SK-N-SH treated with all-trans-retinoic acid at 6 μM for 48 hours (cell line): ENCODE measurements at regions not wholly inside any gene's neighbourhood (a gene's known extent, or its start where the extent isn't known, plus 50 kb on each side); places are given as distances from the start of the nearest gene placed in this dataset.

Experiments
- CSRNP3 ChIP-seq: fragments of 250-450 bp; sonication (Bioruptor Pico); IDR thresholded peaks from 2 replicates; pipeline ENCODE4 v1.5.1; 2021; ENCODE audit warnings: mild to moderate bottlenecking, moderate library complexity
- GLIS3 ChIP-seq: fragments of 250-450 bp; sonication (Bioruptor Pico); IDR thresholded peaks from 2 replicates; pipeline ENCODE4 v1.5.0; 2020; ENCODE audit warnings: mild to moderate bottlenecking, moderate library complexity
- ISL1 ChIP-seq: fragments of 250-450 bp; sonication (Bioruptor Pico); IDR thresholded peaks from 2 replicates; pipeline ENCODE4 v2.1.2; 2022; ENCODE audit warnings: mild to moderate bottlenecking, moderate library complexity
- POU6F1 ChIP-seq: fragments of 250-450 bp; sonication (Bioruptor Pico); IDR thresholded peaks from 2 replicates; pipeline ENCODE4 v1.8.0; 2021; ENCODE audit warnings: low read depth, mild to moderate bottlenecking, moderate library complexity, borderline replicate concordance
- ZNF8 ChIP-seq: fragments of 450-650 bp; formaldehyde crosslinking; IDR thresholded peaks from 2 replicates; pipeline ENCODE4 v1.5.0; 2020; ENCODE audit warnings: mild to moderate bottlenecking, moderate library complexity
- TF ChIP-seq, protein P1 (sequence below): fragments of 250-450 bp; sonication (Bioruptor Pico); IDR thresholded peaks from 2 replicates; pipeline ENCODE4 v1.5.1; 2020; ENCODE audit warnings: low read depth, mild to moderate bottlenecking, moderate library complexity

DNA sequence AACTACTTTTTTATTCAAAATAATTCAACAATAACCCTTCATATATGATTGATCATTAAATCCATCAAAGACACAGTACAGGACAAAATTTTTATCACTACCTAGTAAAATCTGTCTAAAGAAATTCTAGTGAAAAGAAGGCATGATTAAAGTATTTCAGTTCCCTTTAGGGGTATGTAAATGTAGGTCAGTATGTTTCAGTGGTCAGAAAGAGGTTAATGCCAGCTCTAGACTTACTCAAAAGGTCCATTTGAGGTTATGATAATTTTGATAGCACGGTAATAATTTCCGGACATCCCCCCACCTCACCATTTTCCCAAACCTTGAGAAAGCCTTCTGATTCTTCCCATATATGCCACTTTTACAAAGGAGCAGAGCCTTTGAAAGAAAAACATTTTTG lies 193.5 kb upstream of the ID4 start:
- TF ChIP-seq POU6F1 (CRISPR knock-in tag), result no peak
- TF ChIP-seq ZNF8, result no peak
- TF ChIP-seq, protein P1, sequence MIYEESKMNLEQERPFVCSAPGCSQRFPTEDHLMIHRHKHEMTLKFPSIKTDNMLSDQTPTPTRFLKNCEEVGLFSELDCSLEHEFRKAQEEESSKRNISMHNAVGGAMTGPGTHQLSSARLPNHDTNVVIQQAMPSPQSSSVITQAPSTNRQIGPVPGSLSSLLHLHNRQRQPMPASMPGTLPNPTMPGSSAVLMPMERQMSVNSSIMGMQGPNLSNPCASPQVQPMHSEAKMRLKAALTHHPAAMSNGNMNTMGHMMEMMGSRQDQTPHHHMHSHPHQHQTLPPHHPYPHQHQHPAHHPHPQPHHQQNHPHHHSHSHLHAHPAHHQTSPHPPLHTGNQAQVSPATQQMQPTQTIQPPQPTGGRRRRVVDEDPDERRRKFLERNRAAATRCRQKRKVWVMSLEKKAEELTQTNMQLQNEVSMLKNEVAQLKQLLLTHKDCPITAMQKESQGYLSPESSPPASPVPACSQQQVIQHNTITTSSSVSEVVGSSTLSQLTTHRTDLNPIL (CRISPR knock-in tag), result no peak
- TF ChIP-seq ISL1 (CRISPR knock-in tag), result no peak
- no peak for TF ChIP-seq CSRNP3 (CRISPR knock-in tag)
- no peak for TF ChIP-seq GLIS3
